Lower lobe of right lung (tissue), 2 donors: ENCODE measurements at regions not wholly inside any gene's neighbourhood (a gene's known extent, or its start where the extent isn't known, plus 50 kb on each side); places are given as distances from the start of the nearest gene placed in this dataset.

Experiments
- ATAC-seq, 2 donors: fragments of 200-7000 bp; cut with Tn5 transposase; one replicate each; pipeline ENCODE4 v1.9.1; 2020 to 2022; ENCODE audit warnings: mild to moderate bottlenecking in 2 of 2, moderate library complexity in 2 of 2
- DNase-seq: peaks from one replicate; pipeline ENCODE4 v3.0.0-alpha.2; 2020
- H3K27ac ChIP-seq: fragments of 200-600 bp; one replicate; pipeline ENCODE4 v1.8.0; 2022
- H3K27me3 ChIP-seq: fragments of 200-600 bp; one replicate; pipeline ENCODE4 v1.8.0; 2022; ENCODE audit warnings: low read depth
- H3K36me3 ChIP-seq: fragments of 200-600 bp; one replicate; pipeline ENCODE4 v1.8.0; 2022; ENCODE audit warnings: mild to moderate bottlenecking
- H3K4me1 ChIP-seq: fragments of 200-600 bp; one replicate; pipeline ENCODE4 v1.8.0; 2022
- H3K4me3 ChIP-seq: fragments of 200-600 bp; one replicate; pipeline ENCODE4 v1.8.0; 2022; ENCODE audit warnings: mild to moderate bottlenecking
- H3K9me3 ChIP-seq: fragments of 200-600 bp; one replicate; pipeline ENCODE4 v1.8.0; 2022
- intact Hi-C: fragments of 100-400 bp; cut with DNase I; formaldehyde crosslinking; loops from one replicate; pipeline ENCODE4 v1.11.0; 2022
- TF ChIP-seq, protein P1 (sequence below): fragments of 200-600 bp; IDR thresholded peaks from one replicate; pipeline ENCODE4 v1.8.0; 2022; ENCODE audit warnings: antibody characterized with exemption, mild to moderate bottlenecking
- donor health status: DM: no; HTN: yes; CAD: no; lungs with severe emphysema.

DNA sequence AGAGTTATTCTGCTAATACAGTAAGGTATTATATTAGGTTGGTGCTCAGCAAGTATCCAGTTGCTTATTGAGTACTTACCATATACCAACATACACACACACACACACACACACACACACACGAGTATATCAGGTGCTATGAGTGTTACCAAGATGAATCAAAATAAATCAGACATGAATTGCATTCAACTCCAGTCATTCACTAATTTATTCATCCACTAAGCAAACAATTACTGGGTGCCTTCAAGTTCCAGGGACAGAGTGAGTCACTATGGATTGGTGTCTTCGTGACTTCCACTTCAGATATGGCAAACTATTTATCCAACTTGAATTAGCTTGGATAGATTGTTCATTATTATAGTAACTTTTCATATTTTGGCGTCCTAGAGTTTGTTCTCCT, 140.7 kb upstream of the SLC44A1 start:
- DNase-seq (no peak), ATAC-seq (no peak)
- intact Hi-C loops, result no loop called here
- H3K27ac ChIP-seq, result no peak overlapping the region
- H3K4me3 ChIP-seq, result no peak overlapping the region
- no peaks in the 10 kb centered on the region for H3K27me3 ChIP-seq
- TF ChIP-seq, protein P1, sequence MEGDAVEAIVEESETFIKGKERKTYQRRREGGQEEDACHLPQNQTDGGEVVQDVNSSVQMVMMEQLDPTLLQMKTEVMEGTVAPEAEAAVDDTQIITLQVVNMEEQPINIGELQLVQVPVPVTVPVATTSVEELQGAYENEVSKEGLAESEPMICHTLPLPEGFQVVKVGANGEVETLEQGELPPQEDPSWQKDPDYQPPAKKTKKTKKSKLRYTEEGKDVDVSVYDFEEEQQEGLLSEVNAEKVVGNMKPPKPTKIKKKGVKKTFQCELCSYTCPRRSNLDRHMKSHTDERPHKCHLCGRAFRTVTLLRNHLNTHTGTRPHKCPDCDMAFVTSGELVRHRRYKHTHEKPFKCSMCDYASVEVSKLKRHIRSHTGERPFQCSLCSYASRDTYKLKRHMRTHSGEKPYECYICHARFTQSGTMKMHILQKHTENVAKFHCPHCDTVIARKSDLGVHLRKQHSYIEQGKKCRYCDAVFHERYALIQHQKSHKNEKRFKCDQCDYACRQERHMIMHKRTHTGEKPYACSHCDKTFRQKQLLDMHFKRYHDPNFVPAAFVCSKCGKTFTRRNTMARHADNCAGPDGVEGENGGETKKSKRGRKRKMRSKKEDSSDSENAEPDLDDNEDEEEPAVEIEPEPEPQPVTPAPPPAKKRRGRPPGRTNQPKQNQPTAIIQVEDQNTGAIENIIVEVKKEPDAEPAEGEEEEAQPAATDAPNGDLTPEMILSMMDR, result no peak
- H3K4me1 ChIP-seq, result no peaks in the 10 kb centered on the region
- H3K9me3 ChIP-seq, result no peaks in the 10 kb centered on the region
- H3K36me3 ChIP-seq, result no peaks in the 10 kb centered on the region

DNA sequence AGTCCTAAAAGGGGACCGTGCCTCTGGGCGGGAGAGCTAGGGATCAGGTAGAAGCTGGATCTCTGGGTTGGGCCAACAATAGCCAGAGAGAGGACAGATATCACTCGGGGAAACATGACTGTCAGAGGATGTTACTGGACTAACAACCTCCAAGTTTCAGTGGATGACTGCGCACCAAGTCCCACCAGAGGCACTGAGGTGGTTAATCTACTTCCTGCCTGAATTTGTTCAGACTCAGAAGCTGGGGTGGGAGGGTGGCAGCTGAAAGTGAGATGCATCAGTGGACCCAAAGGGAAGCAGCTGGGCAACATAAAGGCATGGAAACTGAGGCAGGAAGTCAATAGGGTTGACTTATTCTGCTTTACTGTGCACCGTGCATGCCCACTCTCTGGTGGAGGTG, 130.1 kb upstream of the SLC44A1 start:
- TF ChIP-seq, protein P1, result no peak
- no peaks in the 10 kb centered on the region for H3K36me3 ChIP-seq
- H3K4me3 ChIP-seq, result no peak overlapping the region
- intact Hi-C loops, result no loop called here
- no peak overlapping the region for H3K27ac ChIP-seq
- H3K9me3 ChIP-seq, result no peaks in the 10 kb centered on the region
- no peak for DNase-seq
- ATAC-seq, result no peak
- no peaks in the 10 kb centered on the region for H3K27me3 ChIP-seq
- peaks cover 16% of the 10 kb centered on the region for H3K4me1 ChIP-seq

DNA sequence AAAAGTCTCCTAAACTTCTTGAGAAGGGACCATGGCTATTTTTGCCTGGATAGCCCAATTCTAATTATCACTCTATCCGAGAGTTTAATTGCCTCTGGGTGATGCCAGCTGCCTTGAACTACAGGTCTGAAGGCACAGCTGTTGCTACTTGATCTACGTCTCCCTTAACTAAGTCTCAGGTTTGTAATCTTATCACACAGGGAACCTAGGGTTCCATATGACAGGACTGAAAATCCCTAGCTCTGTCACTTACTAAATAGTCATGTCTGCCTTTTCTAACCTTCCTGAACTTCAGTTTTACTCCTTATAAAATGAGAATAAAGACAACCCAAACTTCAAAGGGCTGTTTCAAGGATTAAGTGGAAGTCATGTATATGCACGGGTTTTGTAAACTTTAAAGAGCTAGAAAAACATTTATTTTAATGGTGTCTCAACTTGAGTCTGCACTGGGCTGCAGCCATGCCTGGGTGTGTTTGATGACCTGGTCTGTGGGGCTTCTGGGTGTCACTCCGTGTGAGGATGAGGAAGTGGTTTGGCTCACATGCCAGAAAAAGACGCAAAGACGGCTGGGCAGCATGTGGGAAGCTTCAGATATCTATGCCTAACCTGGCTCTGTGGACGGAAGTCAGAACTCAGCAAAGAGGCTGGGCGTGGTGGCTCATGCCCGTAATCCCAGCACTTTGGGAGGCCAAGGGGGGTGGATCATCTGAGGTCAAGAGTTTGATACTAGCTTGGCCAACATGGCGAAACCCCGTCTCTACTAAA, 129.3 kb upstream of the SLC44A1 start:
- TF ChIP-seq, protein P1, result no peak
- Histone ChIP-seq H3K4me3 (no peak overlapping the region), H3K4me1 (peaks cover 16% of the 10 kb centered on the region), H3K9me3 (no peaks in the 10 kb centered on the region), H3K36me3 (no peaks in the 10 kb centered on the region), H3K27me3 (no peaks in the 10 kb centered on the region), H3K27ac (no peak overlapping the region)
- peak; percentile 72 to 89 for ATAC-seq
- DNase-seq, result peak; percentile 72
- intact Hi-C loops, result no loop called here

DNA sequence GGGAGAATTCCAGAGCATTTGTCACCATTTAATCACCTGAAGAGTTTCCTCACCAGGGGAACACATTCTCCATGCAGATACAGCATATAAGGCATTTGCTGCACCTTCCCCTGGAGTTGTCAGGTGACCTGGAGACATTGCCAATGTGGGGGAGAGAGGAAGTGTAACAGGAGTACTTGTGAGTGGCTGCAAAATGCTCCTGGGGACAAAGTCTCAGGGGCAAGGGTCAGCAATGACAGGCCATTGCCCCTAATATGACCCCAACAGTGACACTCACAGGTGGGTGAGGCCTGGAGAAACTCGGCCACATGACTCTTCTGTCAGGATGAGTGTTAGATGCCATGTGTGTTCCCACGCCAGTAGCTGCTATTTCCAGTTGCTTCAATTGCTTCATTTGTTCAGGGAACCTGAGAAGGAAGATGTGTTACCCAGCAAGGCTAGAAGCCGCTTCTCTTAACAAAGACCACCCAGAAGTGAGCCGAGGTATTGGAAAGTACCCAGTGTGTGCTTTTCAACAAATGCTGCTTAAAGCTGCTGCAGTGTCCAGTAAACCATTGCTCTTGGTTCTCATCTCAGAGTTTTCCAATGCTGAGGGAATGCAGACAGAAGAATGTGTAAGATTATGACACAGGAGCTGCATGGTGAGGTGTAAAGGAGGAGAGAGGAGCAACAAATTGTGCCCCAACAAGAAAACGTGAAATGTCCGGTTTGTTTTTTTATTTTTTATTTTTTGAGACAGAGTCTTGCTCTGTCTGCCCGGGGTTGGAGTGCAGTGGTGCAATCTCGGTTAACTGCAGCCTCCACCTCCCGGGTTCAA, 128.2 kb upstream of the SLC44A1 start:
- Histone ChIP-seq H3K27me3 (no peaks in the 10 kb centered on the region), H3K36me3 (no peaks in the 10 kb centered on the region), H3K4me3 (no peak overlapping the region), H3K27ac (no peak overlapping the region), H3K9me3 (no peaks in the 10 kb centered on the region), H3K4me1 (peaks cover 16% of the 10 kb centered on the region)
- TF ChIP-seq, protein P1, result no peak
- ATAC-seq, result no peak
- intact Hi-C loops, result no loop called here
- DNase-seq, result no peak

DNA sequence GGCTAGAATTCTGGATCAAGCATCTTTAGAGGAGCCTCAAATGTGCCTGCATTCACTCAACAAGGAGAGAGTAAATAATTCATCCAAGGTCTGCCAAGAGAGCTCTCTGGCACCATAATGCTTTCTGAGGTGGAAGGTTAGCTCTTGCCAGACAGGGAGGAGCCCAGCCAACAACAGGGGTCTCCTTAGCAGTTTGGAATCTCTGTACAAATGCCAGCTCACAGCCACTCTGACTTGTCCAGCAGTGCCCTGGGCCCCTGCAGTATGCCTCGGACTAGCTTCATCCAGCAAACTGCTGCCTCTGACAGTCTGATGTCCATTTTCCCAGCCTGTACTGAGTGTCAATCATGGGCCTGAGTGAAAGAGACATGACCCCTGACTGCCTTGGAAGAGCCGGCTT, 127.2 kb upstream of the SLC44A1 start:
- TF ChIP-seq, protein P1, result no peak
- DNase-seq (no peak), ATAC-seq (no peak)
- H3K27me3 ChIP-seq, result no peaks in the 10 kb centered on the region
- no peaks in the 10 kb centered on the region for H3K36me3 ChIP-seq
- H3K27ac ChIP-seq, result no peak overlapping the region
- H3K4me3 ChIP-seq, result no peak overlapping the region
- intact Hi-C loops, result no loop called here
- H3K4me1 ChIP-seq, result peaks cover 16% of the 10 kb centered on the region
- no peaks in the 10 kb centered on the region for H3K9me3 ChIP-seq
